Keratinocyte (primary cell): ENCODE measurements at regions not wholly inside any gene's neighbourhood (a gene's known extent, or its start where the extent isn't known, plus 50 kb on each side); places are given as distances from the start of the nearest gene placed in this dataset.

Experiments used
- DNase-seq: peaks from one replicate; pipeline ENCODE4 v3.0.0-alpha.2; 2011; ENCODE audit warnings: low read depth, missing footprints, low spot score
- FAIRE-seq: peaks from 2 replicates; lab custom pipeline; 2011; peaks lifted over from hg19 to GRCh38; lab: Jason Lieb, UNC
- H2AFZ ChIP-seq: 2 replicates; pipeline ENCODE4 v1.6.0; 2012; ENCODE audit warnings: low read length, control low read depth, inconsistent platforms; ENCODE audit not compliant: control insufficient read depth
- H3K27ac ChIP-seq: 2 replicates; pipeline ENCODE4 v1.5.1; 2011; ENCODE audit warnings: low read length; ENCODE audit not compliant: control insufficient read depth, insufficient read depth
- H3K27me3 ChIP-seq: 3 replicates; pipeline ENCODE4 v1.6.0; 2011; ENCODE audit warnings: low read length; ENCODE audit not compliant: control insufficient read depth, insufficient read depth; ENCODE audit errors: extremely low read depth
- H3K36me3 ChIP-seq, 2 experiments: 2 replicates in 1 of 2; 3 replicates in 1 of 2; pipeline ENCODE4 v1.5.1; 2011; ENCODE audit warnings: low read length in 2 of 2, mild to moderate bottlenecking in 1 of 2; ENCODE audit not compliant: control insufficient read depth in 2 of 2, insufficient read depth in 2 of 2; ENCODE audit errors: extremely low read depth in 1 of 2
- H3K4me1 ChIP-seq: 3 replicates; pipeline ENCODE4 v1.5.1; 2011; ENCODE audit warnings: low read length; ENCODE audit not compliant: control insufficient read depth, insufficient read depth; ENCODE audit errors: extremely low read depth
- H3K4me2 ChIP-seq: 3 replicates; pipeline ENCODE4 v1.6.0; 2011; ENCODE audit warnings: low read depth, low read length; ENCODE audit not compliant: control insufficient read depth, insufficient read depth; ENCODE audit errors: extremely low read depth
- H3K4me3 ChIP-seq, 3 experiments: fragments of 200-600 bp in 1 of 3; sonication (generic) in 1 of 3; 2 replicates in 2 of 3; 3 replicates in 1 of 3; pipeline ENCODE4 v1.5.1; 2011 to 2016; ENCODE audit warnings: low read length in 3 of 3, mild to moderate bottlenecking in 3 of 3, control low read depth in 2 of 3, inconsistent platforms in 1 of 3, low read depth in 1 of 3, mixed read lengths in 1 of 3, mixed run types in 1 of 3, moderate library complexity in 1 of 3; ENCODE audit not compliant: control insufficient read depth in 2 of 3, insufficient read depth in 2 of 3; ENCODE audit errors: extremely low read depth in 1 of 3
- H3K79me2 ChIP-seq: 2 replicates; pipeline ENCODE4 v1.6.0; 2012; ENCODE audit warnings: low read length; ENCODE audit not compliant: control insufficient read depth, insufficient read depth
- H3K9ac ChIP-seq: 3 replicates; pipeline ENCODE4 v1.6.0; 2011; ENCODE audit warnings: low read length; ENCODE audit not compliant: control insufficient read depth, insufficient read depth; ENCODE audit errors: extremely low read depth
- H3K9me1 ChIP-seq: 3 replicates; pipeline ENCODE4 v1.6.0; 2011; ENCODE audit warnings: low read length; ENCODE audit not compliant: control insufficient read depth, insufficient read depth; ENCODE audit errors: extremely low read depth
- H3K9me3 ChIP-seq: 2 replicates; pipeline ENCODE4 v1.5.1; 2012; ENCODE audit warnings: low read depth, low read length; ENCODE audit not compliant: control insufficient read depth
- H4K20me1 ChIP-seq: 3 replicates; pipeline ENCODE4 v1.6.0; 2011; ENCODE audit warnings: low read length; ENCODE audit not compliant: control insufficient read depth, insufficient read depth; ENCODE audit errors: extremely low read depth
- EZH2 ChIP-seq: IDR thresholded peaks from one replicate; pipeline ENCODE4 v1.6.1; 2012; ENCODE audit warnings: inconsistent platforms, mild to moderate bottlenecking, low read length, moderate library complexity
- dilution Hi-C: fragments of 300-500 bp; cut with MboI; formaldehyde crosslinking; loops from one replicate; pipeline ENCODE4 v1.7.0; 2020; ENCODE audit warnings: low sequenced_read_pairs; ENCODE audit not compliant: extremely low pct_ligation_motif_present
- TF ChIP-seq, protein P1 (sequence below), 3 experiments: IDR thresholded peaks in 1 of 3; conservative IDR thresholded peaks in 1 of 3; optimal IDR thresholded peaks in 1 of 3; 2 replicates in 2 of 3; 3 replicates in 1 of 3; pipeline versions ENCODE3 to v1.5.1; 2011; ENCODE audit warnings: low read length in 3 of 3, mild to moderate bottlenecking in 3 of 3, moderate library complexity in 2 of 3, control low read depth in 1 of 3, inconsistent platforms in 1 of 3; ENCODE audit not compliant: insufficient read depth in 2 of 3; ENCODE audit errors: extremely low read depth in 1 of 3

DNA sequence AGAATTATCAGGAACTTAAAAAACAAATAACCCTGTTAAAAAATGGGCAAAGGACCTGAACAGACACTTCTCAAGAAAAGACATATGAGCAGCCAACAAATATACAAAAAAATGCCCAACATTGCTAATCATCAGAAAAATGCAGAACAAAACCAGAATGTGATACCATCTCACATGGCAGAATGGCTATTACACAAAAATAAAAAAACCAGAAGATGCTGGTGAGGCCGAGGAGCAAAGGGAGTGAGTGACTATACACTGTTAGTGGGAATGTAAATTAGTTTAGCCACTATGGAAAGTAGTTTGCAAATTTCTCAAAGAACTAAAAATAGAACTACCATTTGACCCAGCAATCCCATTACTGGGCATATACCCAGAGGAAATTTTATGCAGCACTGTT lies 95.8 kb upstream of the DSEL start:
- FAIRE-seq: no peak
- dilution Hi-C loops: no loop called here
- no peaks in the 10 kb centered on the region for H3K4me1 ChIP-seq

DNA sequence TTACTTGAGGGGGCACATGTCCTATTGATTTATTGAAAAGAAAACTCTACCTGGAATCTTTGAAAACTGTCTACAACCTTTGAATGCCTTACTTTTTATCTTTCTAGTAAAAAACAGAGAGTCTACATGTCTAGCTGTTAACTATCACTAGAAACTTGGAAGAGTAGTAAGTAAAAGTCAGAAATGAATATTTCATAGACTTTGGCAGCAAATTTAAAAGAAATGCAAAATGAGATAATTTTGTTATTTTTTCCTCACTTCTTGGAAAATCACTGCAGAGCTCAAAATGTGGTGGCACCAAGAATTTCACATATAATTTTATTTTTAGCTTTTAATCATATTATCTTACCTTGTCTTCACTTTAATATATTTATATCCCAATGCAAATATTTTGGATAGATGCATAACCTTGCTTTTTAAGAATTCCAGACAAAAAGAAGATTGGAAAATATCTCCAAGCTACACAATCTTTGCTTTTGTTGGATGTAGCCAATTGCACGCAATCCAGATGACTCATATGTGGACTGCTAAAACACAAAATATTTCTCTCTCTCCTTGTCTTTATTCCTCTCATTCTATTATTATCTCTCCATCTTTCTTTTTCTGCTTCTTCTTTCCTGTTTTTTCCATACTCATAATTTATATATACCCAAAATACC lies 92.2 kb upstream of the DSEL start:
- dilution Hi-C loops: no loop called here
- H4K20me1 ChIP-seq: no peaks in the 10 kb centered on the region
- no peak overlapping the region for H2AFZ ChIP-seq
- no peak for DNase-seq
- H3K27me3 ChIP-seq: no peaks in the 10 kb centered on the region
- H3K4me2 ChIP-seq: no peak overlapping the region
- H3K9me3 ChIP-seq: no peaks in the 10 kb centered on the region
- H3K79me2 ChIP-seq: no peaks in the 10 kb centered on the region
- H3K36me3 ChIP-seq: no peaks in the 10 kb centered on the region
- H3K9ac ChIP-seq: no peak overlapping the region
- no peaks in the 10 kb centered on the region for H3K4me1 ChIP-seq
- no peak overlapping the region for H3K4me3 ChIP-seq
- H3K27ac ChIP-seq: no peak overlapping the region
- FAIRE-seq: no peak
- no peaks in the 10 kb centered on the region for H3K9me1 ChIP-seq
- TF ChIP-seq, protein P1, sequence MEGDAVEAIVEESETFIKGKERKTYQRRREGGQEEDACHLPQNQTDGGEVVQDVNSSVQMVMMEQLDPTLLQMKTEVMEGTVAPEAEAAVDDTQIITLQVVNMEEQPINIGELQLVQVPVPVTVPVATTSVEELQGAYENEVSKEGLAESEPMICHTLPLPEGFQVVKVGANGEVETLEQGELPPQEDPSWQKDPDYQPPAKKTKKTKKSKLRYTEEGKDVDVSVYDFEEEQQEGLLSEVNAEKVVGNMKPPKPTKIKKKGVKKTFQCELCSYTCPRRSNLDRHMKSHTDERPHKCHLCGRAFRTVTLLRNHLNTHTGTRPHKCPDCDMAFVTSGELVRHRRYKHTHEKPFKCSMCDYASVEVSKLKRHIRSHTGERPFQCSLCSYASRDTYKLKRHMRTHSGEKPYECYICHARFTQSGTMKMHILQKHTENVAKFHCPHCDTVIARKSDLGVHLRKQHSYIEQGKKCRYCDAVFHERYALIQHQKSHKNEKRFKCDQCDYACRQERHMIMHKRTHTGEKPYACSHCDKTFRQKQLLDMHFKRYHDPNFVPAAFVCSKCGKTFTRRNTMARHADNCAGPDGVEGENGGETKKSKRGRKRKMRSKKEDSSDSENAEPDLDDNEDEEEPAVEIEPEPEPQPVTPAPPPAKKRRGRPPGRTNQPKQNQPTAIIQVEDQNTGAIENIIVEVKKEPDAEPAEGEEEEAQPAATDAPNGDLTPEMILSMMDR (optimal IDR thresholded peaks at IDR 0.05 in 1 of 3, IDR thresholded peaks at IDR 0.05 in 1 of 3, conservative IDR thresholded peaks at IDR 0.05 in 1 of 3; ENCODE audit: extremely low read depth in 1 of 3, insufficient read depth in 2 of 3, low read length in 3 of 3): no peak
- no peak for TF ChIP-seq EZH2

More for the DNA sequence above, 95.8 kb upstream of the DSEL start:
- Histone ChIP-seq H3K4me2 (no peak overlapping the region), H3K27me3 (no peaks in the 10 kb centered on the region), H2AFZ (no peak overlapping the region), H3K27ac (no peak overlapping the region), H3K36me3 (no peaks in the 10 kb centered on the region), H3K9me3 (no peaks in the 10 kb centered on the region), H3K9me1 (no peaks in the 10 kb centered on the region), H3K4me3 (no peak overlapping the region), H4K20me1 (no peaks in the 10 kb centered on the region), H3K9ac (no peak overlapping the region), H3K79me2 (no peaks in the 10 kb centered on the region)
- DNase-seq: no peak
- TF ChIP-seq, protein P1 (optimal IDR thresholded peaks at IDR 0.05 in 1 of 3, IDR thresholded peaks at IDR 0.05 in 1 of 3, conservative IDR thresholded peaks at IDR 0.05 in 1 of 3; ENCODE audit: extremely low read depth in 1 of 3, insufficient read depth in 2 of 3, low read length in 3 of 3): no peak
- no peak for TF ChIP-seq EZH2
